Parathyroid adenoma (tissue), 2 donors: ENCODE measurements at regions not wholly inside any gene's neighbourhood (a gene's known extent, or its start where the extent isn't known, plus 50 kb on each side); places are given as distances from the start of the nearest gene placed in this dataset.

Experiments
- H2AFZ ChIP-seq: fragments of 300-600 bp; sonication (generic); one replicate; pipeline ENCODE4 v1.7.0; 2017; ENCODE audit warnings: antibody characterized with exemption, mild to moderate bottlenecking
- H3K27ac ChIP-seq: fragments of 300-600 bp; sonication (generic); one replicate; pipeline ENCODE4 v1.7.0; 2017
- H3K27me3 ChIP-seq: fragments of 300-600 bp; sonication (generic); one replicate; pipeline ENCODE4 v1.7.0; 2017; ENCODE audit warnings: low read length; ENCODE audit not compliant: control insufficient read depth, insufficient read depth
- H3K36me3 ChIP-seq: fragments of 300-600 bp; sonication (generic); one replicate; pipeline ENCODE4 v1.7.0; 2017; ENCODE audit warnings: low read length; ENCODE audit not compliant: control insufficient read depth, insufficient read depth
- H3K4me1 ChIP-seq: fragments of 300-600 bp; sonication (generic); one replicate; pipeline ENCODE4 v1.7.0; 2017; ENCODE audit warnings: control low read depth
- H3K4me2 ChIP-seq: fragments of 300-600 bp; sonication (generic); one replicate; pipeline ENCODE4 v1.7.0; 2017; ENCODE audit warnings: low read length
- H3K4me3 ChIP-seq: fragments of 300-600 bp; sonication (generic); one replicate; pipeline ENCODE4 v1.7.0; 2017; ENCODE audit warnings: low read depth, low read length
- H3K79me2 ChIP-seq: fragments of 300-600 bp; sonication (generic); one replicate; pipeline ENCODE4 v1.7.0; 2017; ENCODE audit warnings: control low read depth
- H3K9ac ChIP-seq: fragments of 300-600 bp; sonication (generic); one replicate; pipeline ENCODE4 v1.7.0; 2017; ENCODE audit warnings: mild to moderate bottlenecking
- H3K9me3 ChIP-seq: fragments of 300-600 bp; sonication (generic); one replicate; pipeline ENCODE4 v1.7.0; 2017; ENCODE audit warnings: low read length; ENCODE audit not compliant: control insufficient read depth
- TF ChIP-seq, protein P1 (sequence below): fragments of 300-600 bp; sonication (generic); IDR thresholded peaks from one replicate; pipeline ENCODE4 v1.7.0; 2017; ENCODE audit warnings: antibody characterized with exemption, mild to moderate bottlenecking
- donor health status: primary hyperparathyroidism.

DNA sequence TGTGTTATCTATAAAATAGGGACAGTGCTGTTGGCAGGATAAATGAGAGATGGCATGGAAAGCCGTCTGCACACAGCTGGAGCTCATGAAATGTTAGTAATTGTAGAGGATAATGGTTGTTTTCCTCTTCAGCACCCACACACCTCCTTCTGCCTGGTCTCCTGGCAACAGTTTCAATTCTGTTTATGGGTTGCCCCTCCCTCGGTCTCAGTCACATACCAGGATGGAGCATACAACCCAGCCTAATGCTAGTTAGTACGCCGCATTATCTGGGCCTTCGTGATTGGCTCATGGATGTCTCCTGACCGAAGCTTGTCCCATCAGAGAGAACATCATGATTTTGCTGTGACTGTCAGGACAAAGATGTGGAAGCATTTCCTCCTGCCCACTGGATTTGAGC lies 126.2 kb upstream of the WSCD1 start:
- Histone ChIP-seq H3K4me1 (no peaks in the 10 kb centered on the region), H3K9ac (no peak overlapping the region), H2AFZ (no peak overlapping the region), H3K4me2 (no peak overlapping the region), H3K36me3 (no peaks in the 10 kb centered on the region), H3K79me2 (no peaks in the 10 kb centered on the region), H3K4me3 (no peak overlapping the region), H3K9me3 (no peaks in the 10 kb centered on the region), H3K27me3 (no peaks in the 10 kb centered on the region), H3K27ac (no peak overlapping the region)
- TF ChIP-seq, protein P1, sequence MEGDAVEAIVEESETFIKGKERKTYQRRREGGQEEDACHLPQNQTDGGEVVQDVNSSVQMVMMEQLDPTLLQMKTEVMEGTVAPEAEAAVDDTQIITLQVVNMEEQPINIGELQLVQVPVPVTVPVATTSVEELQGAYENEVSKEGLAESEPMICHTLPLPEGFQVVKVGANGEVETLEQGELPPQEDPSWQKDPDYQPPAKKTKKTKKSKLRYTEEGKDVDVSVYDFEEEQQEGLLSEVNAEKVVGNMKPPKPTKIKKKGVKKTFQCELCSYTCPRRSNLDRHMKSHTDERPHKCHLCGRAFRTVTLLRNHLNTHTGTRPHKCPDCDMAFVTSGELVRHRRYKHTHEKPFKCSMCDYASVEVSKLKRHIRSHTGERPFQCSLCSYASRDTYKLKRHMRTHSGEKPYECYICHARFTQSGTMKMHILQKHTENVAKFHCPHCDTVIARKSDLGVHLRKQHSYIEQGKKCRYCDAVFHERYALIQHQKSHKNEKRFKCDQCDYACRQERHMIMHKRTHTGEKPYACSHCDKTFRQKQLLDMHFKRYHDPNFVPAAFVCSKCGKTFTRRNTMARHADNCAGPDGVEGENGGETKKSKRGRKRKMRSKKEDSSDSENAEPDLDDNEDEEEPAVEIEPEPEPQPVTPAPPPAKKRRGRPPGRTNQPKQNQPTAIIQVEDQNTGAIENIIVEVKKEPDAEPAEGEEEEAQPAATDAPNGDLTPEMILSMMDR = no peak

DNA sequence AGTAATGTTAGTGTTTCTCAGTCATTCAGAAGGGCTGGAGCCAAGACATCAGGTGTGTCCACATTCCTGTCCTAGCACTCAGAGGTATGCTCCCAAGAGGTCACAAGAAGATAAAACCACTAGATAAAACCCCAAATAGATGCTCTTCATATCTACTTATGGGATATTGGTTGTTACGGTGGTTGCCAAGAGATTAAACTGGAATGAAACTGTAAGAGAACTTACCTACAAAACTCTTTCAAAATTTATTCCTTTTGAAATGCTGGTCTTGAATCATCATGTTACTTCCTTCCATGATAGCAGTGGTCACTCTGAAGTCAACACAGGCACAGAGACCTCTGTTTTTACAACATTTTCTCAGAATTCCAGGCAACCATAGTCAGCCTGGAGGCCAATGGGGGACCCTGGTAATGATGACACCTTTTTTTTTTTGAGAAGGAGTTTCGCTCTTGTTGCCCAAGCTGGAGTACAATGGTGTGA lies 122.4 kb upstream of the WSCD1 start:
- H3K9ac ChIP-seq = no peak overlapping the region
- no peak overlapping the region for H2AFZ ChIP-seq
- H3K4me2 ChIP-seq = no peak overlapping the region
- H3K36me3 ChIP-seq = no peaks in the 10 kb centered on the region
- no peak overlapping the region for H3K27ac ChIP-seq
- TF ChIP-seq, protein P1 = no peak
- H3K4me1 ChIP-seq = no peaks in the 10 kb centered on the region
- H3K4me3 ChIP-seq = no peak overlapping the region
- H3K27me3 ChIP-seq = no peaks in the 10 kb centered on the region
- no peaks in the 10 kb centered on the region for H3K79me2 ChIP-seq
- no peaks in the 10 kb centered on the region for H3K9me3 ChIP-seq

DNA sequence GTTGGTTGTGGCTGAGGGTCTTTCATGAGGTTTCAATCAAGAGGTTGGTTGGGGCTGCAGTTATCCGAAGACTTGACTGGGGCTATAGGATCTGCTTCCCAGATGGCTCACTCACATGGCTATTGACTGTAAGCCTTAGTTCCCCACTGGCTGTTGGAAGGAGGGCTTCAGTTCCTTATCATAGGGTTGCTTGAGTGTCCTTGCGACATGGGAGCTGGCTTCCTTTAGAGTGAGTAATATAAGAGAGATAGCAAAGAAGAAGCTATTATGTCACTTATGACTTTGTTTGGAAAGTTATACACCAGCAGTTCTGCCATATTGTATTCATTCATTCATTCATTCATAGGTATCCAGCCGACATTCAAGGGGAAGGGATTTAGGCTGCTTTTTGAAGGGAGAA lies 121.4 kb upstream of the WSCD1 start:
- no peaks in the 10 kb centered on the region for H3K27me3 ChIP-seq
- H3K4me3 ChIP-seq = no peak overlapping the region
- H3K79me2 ChIP-seq = no peaks in the 10 kb centered on the region
- no peak overlapping the region for H3K9ac ChIP-seq
- no peak overlapping the region for H3K4me2 ChIP-seq
- no peak overlapping the region for H3K27ac ChIP-seq
- TF ChIP-seq, protein P1 = no peak
- H3K4me1 ChIP-seq = no peaks in the 10 kb centered on the region
- no peaks in the 10 kb centered on the region for H3K36me3 ChIP-seq
- no peak overlapping the region for H2AFZ ChIP-seq
- no peaks in the 10 kb centered on the region for H3K9me3 ChIP-seq

DNA sequence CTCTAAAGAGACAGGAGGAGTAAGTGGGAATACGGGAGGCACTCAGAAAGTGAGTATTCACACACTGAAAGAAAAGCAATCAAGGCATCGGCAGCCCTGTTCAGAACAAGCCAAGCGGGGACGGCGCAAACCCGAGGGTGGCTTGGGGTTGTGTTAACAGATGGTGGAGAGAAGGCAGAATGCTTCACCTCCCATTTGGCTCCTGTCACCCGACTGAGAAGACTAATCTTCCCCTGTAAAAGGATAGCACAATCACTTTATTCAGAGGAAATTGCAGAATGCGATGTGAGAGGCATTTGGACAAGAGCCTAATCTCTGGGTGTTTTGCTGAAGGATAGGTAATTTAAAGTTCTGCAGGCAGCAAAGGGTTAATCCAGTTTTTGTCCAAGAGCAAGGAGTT lies 119.3 kb upstream of the WSCD1 start:
- Histone ChIP-seq H3K9ac (no peak overlapping the region), H3K4me1 (no peaks in the 10 kb centered on the region), H3K79me2 (no peaks in the 10 kb centered on the region), H3K27me3 (no peaks in the 10 kb centered on the region), H3K4me2 (no peak overlapping the region), H2AFZ (no peak overlapping the region), H3K4me3 (no peak overlapping the region), H3K36me3 (no peaks in the 10 kb centered on the region), H3K27ac (no peak overlapping the region), H3K9me3 (no peaks in the 10 kb centered on the region)
- TF ChIP-seq, protein P1 = no peak

DNA sequence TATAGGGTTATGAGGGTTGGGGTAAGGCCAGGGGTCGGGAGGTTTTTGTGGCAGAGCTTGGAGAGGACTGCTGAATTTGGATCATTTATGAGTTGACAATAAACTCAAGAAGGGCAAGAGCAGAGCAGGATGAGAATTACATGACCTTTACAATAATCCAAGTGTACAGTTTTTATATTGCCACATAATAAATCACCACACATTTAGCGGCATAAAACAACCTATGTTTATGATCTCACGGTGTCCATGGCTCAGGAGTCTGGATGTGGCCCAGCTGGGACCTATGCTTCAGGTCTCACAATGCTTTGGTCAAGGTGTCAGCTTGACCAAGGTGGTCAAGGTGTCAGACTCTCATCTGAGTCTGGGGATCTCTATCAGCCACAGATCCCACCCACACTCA lies 118.3 kb upstream of the WSCD1 start:
- no peaks in the 10 kb centered on the region for H3K9me3 ChIP-seq
- H3K4me1 ChIP-seq = no peaks in the 10 kb centered on the region
- H3K27me3 ChIP-seq = no peaks in the 10 kb centered on the region
- no peaks in the 10 kb centered on the region for H3K79me2 ChIP-seq
- no peak overlapping the region for H3K9ac ChIP-seq
- TF ChIP-seq, protein P1 = no peak
- H3K27ac ChIP-seq = no peak overlapping the region
- H3K36me3 ChIP-seq = no peaks in the 10 kb centered on the region
- no peak overlapping the region for H2AFZ ChIP-seq
- H3K4me3 ChIP-seq = no peak overlapping the region
- no peak overlapping the region for H3K4me2 ChIP-seq
